Caco-2 (cell line): ENCODE measurements at regions not wholly inside any gene's neighbourhood (a gene's known extent, or its start where the extent isn't known, plus 50 kb on each side); places are given as distances from the start of the nearest gene placed in this dataset.

Experiments
- BruUV-seq: library from RNA; stranded (reverse); fragments of 400-500 nt; replicated peaks from 2 replicates; lab custom pipeline; 2021; lab: Mats Ljungman, UMichigan
- CTCF ChIA-PET: fragments of 300-600 bp; sonication (Branson Sonifier 250); formaldehyde crosslinking; loops from one replicate; lab custom pipeline; 2022; ENCODE audit warnings: antibody characterized with exemption; lab: Charles Lee
- POLR2A ChIA-PET: fragments of 300-600 bp; sonication (Branson Sonifier 250); formaldehyde crosslinking; loops from one replicate; lab custom pipeline; 2022; ENCODE audit warnings: antibody characterized with exemption; lab: Charles Lee
- DNase-seq, 2 experiments: peaks; one replicate each; pipeline versions ENCODE4 v3.0.0 to v3.0.0-alpha.2; 2020 to 2022
- H3K27me3 ChIP-seq: replicated peaks from 2 replicates; pipeline ENCODE4 v1.6.0; 2011; ENCODE audit warnings: low read length; ENCODE audit not compliant: control insufficient read depth, insufficient read depth
- H3K36me3 ChIP-seq: 2 replicates; pipeline ENCODE4 v1.5.1; 2011; ENCODE audit warnings: low read length; ENCODE audit not compliant: control insufficient read depth, insufficient read depth
- H3K4me1 ChIP-seq: fragments of 250-450 bp; sonication (Bioruptor Pico); 2 replicates; pipeline ENCODE4 v1.5.1; 2020; ENCODE audit warnings: mild to moderate bottlenecking
- H3K4me3 ChIP-seq: 2 replicates; pipeline ENCODE4 v1.5.1; 2011; ENCODE audit warnings: low read depth, mild to moderate bottlenecking, control low read depth, low read length
- H3K9me3 ChIP-seq: fragments of 250-450 bp; sonication (Bioruptor Pico); 2 replicates; pipeline ENCODE4 v1.5.1; 2020; ENCODE audit warnings: mild to moderate bottlenecking, moderate library complexity
- H3K27ac Mint-ChIP-seq: one replicate; pipeline ENCODE4 v1.8.0; 2022; ENCODE audit warnings: mixed read lengths; ENCODE audit not compliant: unreplicated experiment
- H3K27me3 Mint-ChIP-seq: one replicate; pipeline ENCODE4 v1.8.0; 2022; ENCODE audit warnings: mixed read lengths; ENCODE audit not compliant: insufficient read depth, unreplicated experiment
- H3K36me3 Mint-ChIP-seq: one replicate; pipeline ENCODE4 v1.8.0; 2022; ENCODE audit warnings: mild to moderate bottlenecking, mixed read lengths; ENCODE audit not compliant: insufficient read depth, unreplicated experiment
- H3K4me1 Mint-ChIP-seq: one replicate; pipeline ENCODE4 v1.8.0; 2022; ENCODE audit warnings: low read depth, mixed read lengths; ENCODE audit not compliant: unreplicated experiment
- H3K4me3 Mint-ChIP-seq: one replicate; pipeline ENCODE4 v1.8.0; 2022; ENCODE audit warnings: mild to moderate bottlenecking, moderate library complexity, mixed read lengths; ENCODE audit not compliant: unreplicated experiment
- H3K9me3 Mint-ChIP-seq: one replicate; pipeline ENCODE4 v1.8.0; 2022; ENCODE audit warnings: mixed read lengths; ENCODE audit not compliant: unreplicated experiment
- intact Hi-C: fragments of 100-400 bp; cut with micrococcal nuclease; formaldehyde crosslinking; loops from one replicate; pipeline ENCODE4 v1.10.0; 2022; ENCODE audit not compliant: unreplicated experiment
- TF ChIP-seq, protein P1 (sequence below), 2 experiments: fragments of 200-600 bp in 1 of 2; IDR thresholded peaks; 1 replicate in 1 of 2; 2 replicates in 1 of 2; pipeline versions ENCODE4 v1.5.1 to v1.8.0; 2011 to 2022; ENCODE audit warnings: antibody characterized with exemption in 1 of 2, control low read depth in 1 of 2, inconsistent platforms in 1 of 2, low read depth in 1 of 2, low read length in 1 of 2, mild to moderate bottlenecking in 1 of 2, moderate library complexity in 1 of 2; ENCODE audit not compliant: insufficient read depth in 1 of 2, severe bottlenecking in 1 of 2, unreplicated experiment in 1 of 2

DNA sequence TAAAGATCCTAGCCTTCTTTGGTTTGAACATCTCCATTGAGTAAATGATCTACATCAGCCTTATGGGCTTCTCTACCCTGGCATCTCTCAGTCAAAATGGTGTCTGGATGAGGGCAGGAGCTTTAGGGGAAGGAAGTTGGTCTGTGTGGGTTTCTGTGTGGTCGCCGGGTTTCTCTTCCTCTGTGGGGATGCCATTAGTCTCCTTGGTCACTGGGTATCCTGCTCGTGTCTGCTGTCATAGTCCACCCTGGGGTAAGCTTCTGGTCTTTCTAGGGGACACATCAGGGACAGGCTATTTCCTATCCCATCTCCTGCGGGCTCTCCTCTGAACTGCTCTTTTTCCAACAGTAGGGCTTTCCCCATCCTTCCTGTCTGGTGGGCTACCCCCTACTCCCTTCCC is 150.3 kb upstream of the NPY start:
- no peak overlapping the region for H3K4me3 ChIP-seq
- intact Hi-C loops = no loop called here
- no peaks in the 10 kb centered on the region for H3K9me3 ChIP-seq
- TF ChIP-seq, protein P1, sequence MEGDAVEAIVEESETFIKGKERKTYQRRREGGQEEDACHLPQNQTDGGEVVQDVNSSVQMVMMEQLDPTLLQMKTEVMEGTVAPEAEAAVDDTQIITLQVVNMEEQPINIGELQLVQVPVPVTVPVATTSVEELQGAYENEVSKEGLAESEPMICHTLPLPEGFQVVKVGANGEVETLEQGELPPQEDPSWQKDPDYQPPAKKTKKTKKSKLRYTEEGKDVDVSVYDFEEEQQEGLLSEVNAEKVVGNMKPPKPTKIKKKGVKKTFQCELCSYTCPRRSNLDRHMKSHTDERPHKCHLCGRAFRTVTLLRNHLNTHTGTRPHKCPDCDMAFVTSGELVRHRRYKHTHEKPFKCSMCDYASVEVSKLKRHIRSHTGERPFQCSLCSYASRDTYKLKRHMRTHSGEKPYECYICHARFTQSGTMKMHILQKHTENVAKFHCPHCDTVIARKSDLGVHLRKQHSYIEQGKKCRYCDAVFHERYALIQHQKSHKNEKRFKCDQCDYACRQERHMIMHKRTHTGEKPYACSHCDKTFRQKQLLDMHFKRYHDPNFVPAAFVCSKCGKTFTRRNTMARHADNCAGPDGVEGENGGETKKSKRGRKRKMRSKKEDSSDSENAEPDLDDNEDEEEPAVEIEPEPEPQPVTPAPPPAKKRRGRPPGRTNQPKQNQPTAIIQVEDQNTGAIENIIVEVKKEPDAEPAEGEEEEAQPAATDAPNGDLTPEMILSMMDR (IDR thresholded peaks at IDR 0.05; ENCODE audit: insufficient read depth in 1 of 2, low read depth in 1 of 2, low read length in 1 of 2, severe bottlenecking in 1 of 2, unreplicated experiment in 1 of 2) = no peak
- H3K4me3 Mint-ChIP-seq = no peak overlapping the region
- ChIA-PET POLR2A (no interaction called here), CTCF (no interaction called here)
- no TSS peak for BruUV-seq
- peaks cover 4% of the 10 kb centered on the region for H3K27me3 Mint-ChIP-seq
- no peaks in the 10 kb centered on the region for H3K4me1 ChIP-seq
- H3K36me3 ChIP-seq = no peaks in the 10 kb centered on the region
- DNase-seq = no peak
- no peak overlapping the region for H3K27ac Mint-ChIP-seq
- no peaks in the 10 kb centered on the region for H3K4me1 Mint-ChIP-seq
- H3K36me3 Mint-ChIP-seq = no peaks in the 10 kb centered on the region
- no peaks in the 10 kb centered on the region for H3K9me3 Mint-ChIP-seq
- H3K27me3 ChIP-seq = no peaks in the 10 kb centered on the region; the same call in 1 of the 2 replicates

DNA sequence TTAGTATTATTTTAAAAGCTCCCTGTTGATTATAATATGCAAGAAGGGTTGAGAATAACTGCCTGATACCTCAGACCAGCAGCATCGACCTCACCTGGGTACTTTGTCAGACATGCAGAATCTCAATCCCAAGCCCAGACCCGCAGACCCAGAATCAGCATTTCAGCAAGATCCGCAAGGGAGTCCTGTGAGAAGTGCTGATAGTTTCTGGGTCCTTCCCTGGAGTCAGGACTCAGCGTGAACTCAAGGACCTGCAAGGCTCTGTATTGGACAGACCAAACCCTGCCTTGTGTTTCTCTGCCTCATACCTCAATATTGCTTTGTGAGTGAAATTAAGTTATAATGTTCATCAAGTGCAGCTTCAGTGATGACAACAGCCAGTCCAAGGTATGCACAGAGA is 149.5 kb upstream of the NPY start:
- intact Hi-C loops = no loop called here
- CTCF ChIA-PET = no interaction called here
- H3K36me3 ChIP-seq = no peaks in the 10 kb centered on the region
- H3K27me3 ChIP-seq = no peaks in the 10 kb centered on the region; the same call in 1 of the 2 replicates
- no peak overlapping the region for H3K4me3 ChIP-seq
- H3K9me3 Mint-ChIP-seq = no peaks in the 10 kb centered on the region
- DNase-seq = no peak
- no peak overlapping the region for H3K27ac Mint-ChIP-seq
- TF ChIP-seq, protein P1 (IDR thresholded peaks at IDR 0.05; ENCODE audit: insufficient read depth in 1 of 2, low read depth in 1 of 2, low read length in 1 of 2, severe bottlenecking in 1 of 2, unreplicated experiment in 1 of 2) = no peak
- H3K27me3 Mint-ChIP-seq = peaks cover 4% of the 10 kb centered on the region
- no peaks in the 10 kb centered on the region for H3K4me1 ChIP-seq
- H3K4me1 Mint-ChIP-seq = no peaks in the 10 kb centered on the region
- no peaks in the 10 kb centered on the region for H3K9me3 ChIP-seq
- POLR2A ChIA-PET = no interaction called here
- H3K36me3 Mint-ChIP-seq = no peaks in the 10 kb centered on the region
- no TSS peak for BruUV-seq
- no peak overlapping the region for H3K4me3 Mint-ChIP-seq

DNA sequence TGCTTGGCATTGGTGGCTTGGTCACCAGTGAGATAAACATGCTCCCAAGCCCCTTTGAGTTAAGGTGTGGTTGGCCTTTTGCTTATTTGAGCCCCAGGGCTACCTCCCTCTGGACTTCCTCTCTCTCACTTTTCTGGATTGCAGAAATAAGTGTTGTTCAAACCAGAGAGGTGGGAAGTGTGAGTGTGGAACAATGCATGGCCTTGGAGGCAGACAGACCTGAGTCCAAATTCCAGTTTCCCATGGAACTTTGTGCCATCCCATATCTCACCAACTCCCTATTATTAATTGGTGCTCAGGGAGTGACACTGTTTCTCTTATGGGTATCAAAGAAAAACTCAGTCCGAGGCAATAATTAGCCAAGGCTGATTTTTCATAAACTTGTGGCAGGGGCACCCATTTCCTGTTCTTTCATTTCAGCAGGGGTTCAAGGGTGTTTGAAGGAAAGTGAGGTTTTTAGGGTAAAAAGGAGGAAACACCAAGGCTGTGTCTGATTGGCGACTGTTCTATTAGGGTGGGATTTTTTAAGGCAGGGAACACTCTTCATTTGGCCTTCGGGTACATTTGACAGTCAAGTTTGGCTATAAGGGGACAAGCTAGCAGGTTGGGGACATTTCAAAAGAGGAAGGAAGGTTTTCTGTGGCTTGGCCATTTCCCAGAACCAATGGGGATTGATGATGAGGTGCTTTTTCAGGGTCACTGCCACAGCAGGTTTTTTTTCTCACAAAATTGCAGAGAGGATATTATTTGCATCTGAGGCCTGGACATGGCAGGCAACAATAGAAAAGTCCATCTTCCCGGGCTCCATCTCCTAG is 148.8 kb upstream of the NPY start:
- Mint-ChIP-seq H3K36me3 (no peaks in the 10 kb centered on the region), H3K27me3 (peaks cover 7% of the 10 kb centered on the region), H3K4me1 (no peaks in the 10 kb centered on the region), H3K4me3 (no peak overlapping the region), H3K27ac (no peak overlapping the region), H3K9me3 (no peaks in the 10 kb centered on the region)
- Histone ChIP-seq H3K4me3 (no peak overlapping the region), H3K36me3 (no peaks in the 10 kb centered on the region), H3K4me1 (no peaks in the 10 kb centered on the region), H3K27me3 (no peaks in the 10 kb centered on the region; the same call in 1 of the 2 replicates), H3K9me3 (no peaks in the 10 kb centered on the region)
- TF ChIP-seq, protein P1 (IDR thresholded peaks at IDR 0.05; ENCODE audit: insufficient read depth in 1 of 2, low read depth in 1 of 2, low read length in 1 of 2, severe bottlenecking in 1 of 2, unreplicated experiment in 1 of 2) = no peak
- intact Hi-C loops = no loop called here
- no peak for DNase-seq
- POLR2A ChIA-PET = no interaction called here
- no TSS peak for BruUV-seq
- CTCF ChIA-PET = no interaction called here
